ENCODE measurements at regions not wholly inside any gene's neighbourhood (a gene's known extent, or its start where the extent isn't known, plus 50 kb on each side); places are given as distances from the start of the nearest gene placed in this dataset.

- FAIRE-seq (no peak), ATAC-seq (no peak), DNase-seq (ENCODE audit: low read depth, low spot score) (no peak)
- no peak overlapping the region for H2AFZ ChIP-seq (ENCODE audit: control insufficient read depth, low read depth, low read length)
- in situ Hi-C loops (cut with MboI) (no loop called here), intact Hi-C loops (cut with micrococcal nuclease; ENCODE audit: unreplicated experiment) (no loop called here)
- ChIA-PET POLR2A (no interaction called here), RAD21 (ENCODE audit: unreplicated experiment) (no interaction called here), SMC1A (ENCODE audit: uncharacterized antibody, unreplicated experiment) (no interaction called here), CTCF (no interaction called here)
- H3K36me3 ChIP-seq (ENCODE audit: control insufficient read depth in 2 of 2, insufficient read depth in 2 of 2, low read length in 1 of 2): no peaks in the 10 kb centered on the region
- no peak overlapping the region for H3K27ac ChIP-seq (ENCODE audit: control insufficient read depth, insufficient read depth)
- H3K9ac ChIP-seq (ENCODE audit: control insufficient read depth, insufficient read depth, low read length): no peak overlapping the region
- WGBS (ENCODE audit: insufficient coverage, insufficient replicate concordance, low lambda C conversion rate, missing lambda C conversion rate): 0% methylated on average over 1 of the region's 1 CpG
- no peaks in the 10 kb centered on the region for H4K20me1 ChIP-seq (ENCODE audit: control insufficient read depth, insufficient read depth)
- H3K79me2 ChIP-seq (ENCODE audit: control insufficient read depth, insufficient read depth, low read length): no peaks in the 10 kb centered on the region
- no peaks in the 10 kb centered on the region for H3K9me3 ChIP-seq (replicated peaks; ENCODE audit: control insufficient read depth, insufficient read depth, low read length)
- no peaks in the 10 kb centered on the region for H3K4me1 ChIP-seq (ENCODE audit: control insufficient read depth, insufficient read depth, low read length)
- BruUV-seq (replicated peaks): no TSS peak
- no peaks in the 10 kb centered on the region for H3K27me3 ChIP-seq (replicated peaks in 1 of 2; ENCODE audit: control insufficient read depth in 2 of 2, insufficient read depth in 2 of 2, low read length in 1 of 2)
- H3K4me3 ChIP-seq: no peak overlapping the region
- TF ChIP-seq EGR1 (IDR thresholded peaks at IDR 0.05; ENCODE audit: borderline replicate concordance in 1 of 2, low read depth in 2 of 2, low read length in 2 of 2) (no peak), RELA (IDR thresholded peaks at IDR 0.05; ENCODE audit: borderline replicate concordance, partially characterized antibody) (no peak), BCL3 (IDR thresholded peaks at IDR 0.05; ENCODE audit: borderline replicate concordance, insufficient read depth, low read depth, low read length, poor library complexity, severe bottlenecking) (no peak), YBX1 (IDR thresholded peaks at IDR 0.05) (no peak), NR2F1 (conservative IDR thresholded peaks at IDR 0.05) (no peak), FOS (IDR thresholded peaks at IDR 0.05; ENCODE audit: borderline replicate concordance, extremely low read depth, insufficient read length) (no peak), EED (IDR thresholded peaks at IDR 0.05; ENCODE audit: low read depth) (no peak), ZNF592 (IDR thresholded peaks at IDR 0.05) (no peak), CHD4 (IDR thresholded peaks at IDR 0.05) (no peak), ZNF24 (IDR thresholded peaks at IDR 0.05) (no peak), SRF (IDR thresholded peaks at IDR 0.05; ENCODE audit: low read depth in 2 of 2, low read length in 2 of 2) (no peak), SMAD5 (IDR thresholded peaks at IDR 0.05; ENCODE audit: low read depth) (no peak), CTCF (IDR thresholded peaks at IDR 0.05 in 2 of 3, conservative IDR thresholded peaks at IDR 0.05 in 1 of 3; ENCODE audit: control insufficient read depth in 2 of 3, extremely low read depth in 1 of 3, insufficient read depth in 1 of 3, low read depth in 3 of 3, low read length in 3 of 3) (no peak)
- no peak overlapping the region for H3K4me2 ChIP-seq (ENCODE audit: control insufficient read depth, insufficient read depth)
These were observed 1704.8 kb upstream of the PIK3C3 start for GRCh38 chr18:40250236-40250635.

All from GM12878 (cell line).